Caki2 (cell line): ENCODE measurements at regions not wholly inside any gene's neighbourhood (a gene's known extent, or its start where the extent isn't known, plus 50 kb on each side); places are given as distances from the start of the nearest gene placed in this dataset.

Source experiments
- DNase-seq: peaks from one replicate; pipeline ENCODE4 v3.0.0-alpha.2; 2015; ENCODE audit warnings: low read depth
- in situ Hi-C: cut with HindIII; loops from 2 replicates; pipeline ENCODE4 v1.10.0; 2016; ENCODE audit warnings: low sequenced_read_pairs, low pct_unique_long_range_greater_than_20kb, mixed read lengths

DNA sequence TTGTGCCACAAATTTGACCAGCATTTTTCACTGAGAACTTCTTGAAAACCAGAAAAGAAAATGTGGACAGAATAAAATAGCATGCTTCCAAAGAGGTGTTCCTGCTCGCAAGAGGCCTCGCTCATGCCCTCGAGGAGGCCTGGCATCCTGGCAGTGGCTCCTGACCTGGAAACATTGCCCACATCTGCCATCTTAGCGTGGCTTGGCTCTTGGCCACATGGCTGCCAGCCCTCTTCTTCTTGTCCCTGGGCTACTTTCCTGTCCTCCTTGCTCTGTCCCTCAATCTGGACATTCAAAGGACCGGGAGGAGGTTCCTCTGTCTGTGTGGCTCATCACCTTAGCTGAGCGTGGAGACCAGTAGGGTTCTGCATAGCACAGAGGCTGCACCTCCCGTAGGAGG is 131.6 kb upstream of the TMEM72 start:
- in situ Hi-C loops: no loop called here
- DNase-seq: no peak

DNA sequence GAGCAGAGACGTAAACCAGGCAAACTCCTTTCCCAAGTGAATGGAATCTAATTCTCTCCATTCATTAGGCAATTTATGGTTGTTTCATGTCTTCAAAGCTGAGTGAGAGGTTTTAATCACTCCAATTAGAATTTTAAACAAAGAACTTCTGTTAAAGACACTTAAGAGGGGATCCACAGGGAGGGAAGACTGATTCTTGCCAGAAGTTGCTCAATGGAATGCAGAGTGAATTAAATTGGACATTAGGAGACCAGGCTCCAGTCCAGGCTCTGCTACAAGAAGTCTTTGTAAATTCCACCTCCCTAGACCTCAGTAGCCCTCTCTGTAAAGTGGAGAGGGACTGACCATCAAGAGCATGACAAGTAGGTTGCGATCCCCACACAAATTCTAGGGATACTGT is 130.7 kb upstream of the TMEM72 start:
- in situ Hi-C loops: no loop called here
- DNase-seq: no peak

GRCh38 chr10:44781131-44781530 is 130.0 kb upstream of the TMEM72 start:
- in situ Hi-C loops: no loop called here
- no peak for DNase-seq

- in situ Hi-C loops: no loop called here
- DNase-seq: no peak
These were observed 124.8 kb upstream of the TMEM72 start for GRCh38 chr10:44786286-44786850.

DNA sequence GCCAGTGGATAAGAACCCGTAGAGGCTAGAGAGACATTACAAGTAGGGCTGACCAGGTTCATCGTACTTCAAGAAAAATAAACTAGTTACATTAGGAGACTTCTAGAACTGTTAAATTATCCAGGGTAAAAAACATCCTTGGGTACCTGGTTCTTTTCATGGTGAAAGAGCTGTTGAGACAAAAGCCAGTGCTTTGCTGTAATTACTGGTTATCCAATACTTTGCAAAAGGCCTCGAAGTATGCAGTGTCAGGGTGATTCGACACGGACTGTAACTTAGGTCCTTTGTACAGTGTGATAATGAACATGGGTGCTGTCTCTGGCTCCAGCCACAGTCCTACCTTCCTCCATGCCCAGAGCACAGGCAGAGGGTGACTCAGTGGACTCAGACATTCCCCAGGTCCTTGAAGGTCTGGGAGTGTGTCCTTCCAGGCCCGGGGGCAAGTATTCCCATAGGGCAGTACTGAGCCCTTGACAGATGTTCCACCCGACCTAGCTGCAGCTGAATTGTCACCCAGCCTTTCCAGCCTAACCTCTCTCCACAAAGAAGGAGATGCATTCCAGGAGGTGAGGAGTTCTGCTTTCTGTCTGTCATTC is 123.6 kb upstream of the TMEM72 start:
- no peak for DNase-seq

DNA sequence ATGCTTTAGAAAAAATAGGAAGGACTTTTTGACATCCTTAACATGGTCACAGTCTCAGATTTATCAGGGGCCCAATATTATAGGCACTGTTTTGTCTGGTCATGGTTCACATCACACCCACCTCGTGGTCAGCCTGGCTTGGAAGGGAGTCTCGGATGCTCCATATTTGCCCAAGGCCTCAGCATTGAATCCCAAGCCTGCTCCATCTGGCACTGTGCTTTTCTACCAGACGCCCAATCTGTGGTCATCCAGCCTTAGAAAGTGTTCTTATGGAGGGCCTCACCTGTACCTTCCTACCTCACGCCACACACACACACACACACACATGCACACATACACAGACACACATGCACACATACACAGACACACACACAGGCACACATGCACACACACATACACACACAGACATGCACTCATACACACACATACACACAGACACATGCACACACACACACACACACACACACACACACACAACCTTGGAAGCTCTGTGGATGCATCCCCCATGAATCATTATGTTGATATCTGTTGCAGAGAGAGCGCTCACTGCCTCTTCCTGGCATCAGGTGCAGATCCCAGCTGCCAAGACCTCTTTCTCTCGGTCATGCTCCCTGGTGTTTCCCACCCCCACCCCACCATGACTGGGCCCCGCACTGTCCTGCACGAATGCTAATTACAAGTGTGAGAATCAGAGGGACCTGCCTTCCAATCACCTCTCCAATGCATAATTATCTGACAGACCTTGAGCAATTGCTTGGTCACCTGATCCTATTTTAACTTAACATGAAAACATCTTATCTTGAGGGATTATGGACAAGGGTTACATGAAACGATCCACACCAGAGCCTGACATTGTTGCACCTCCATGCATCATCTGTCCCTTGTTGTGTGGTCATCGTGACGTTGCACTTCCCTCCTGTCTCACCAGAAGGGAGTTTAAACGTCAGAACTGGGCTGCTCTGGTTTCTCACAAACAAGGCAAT is 122.7 kb upstream of the TMEM72 start:
- no peak for DNase-seq
- in situ Hi-C loops: no loop called here

More for the DNA sequence above, 123.6 kb upstream of the TMEM72 start:
- in situ Hi-C loops: no loop called here

DNA sequence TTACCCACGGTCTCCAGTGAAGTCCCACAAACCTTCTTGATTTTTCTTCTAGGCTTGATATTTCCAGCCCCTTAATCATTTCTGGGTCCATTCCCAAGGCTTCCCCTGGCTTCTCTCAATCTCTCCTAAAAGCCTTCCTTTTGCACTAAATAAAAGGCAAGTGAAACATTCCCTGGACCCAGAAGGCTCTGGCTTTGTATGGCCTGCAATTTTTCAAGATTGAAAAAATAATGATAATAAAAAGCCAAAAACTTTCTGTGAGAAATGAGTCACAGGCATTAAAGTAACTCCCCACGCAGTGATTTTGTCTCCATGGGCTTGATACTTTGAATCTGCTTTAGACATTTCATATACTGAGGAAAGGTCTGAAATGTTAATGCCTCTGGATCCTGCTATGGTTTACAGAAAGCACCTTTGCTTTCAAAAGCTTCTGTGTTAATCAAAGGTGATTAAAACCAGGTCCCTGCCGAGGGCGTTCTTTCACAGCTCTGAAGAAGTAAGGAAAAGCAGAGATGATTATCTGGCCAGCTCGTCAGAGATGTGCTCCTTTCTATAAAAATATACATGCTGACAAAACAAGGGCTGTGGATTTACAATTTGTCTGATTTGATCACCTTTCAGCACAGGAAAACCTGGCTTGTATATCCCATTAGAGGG is 118.9 kb upstream of the TMEM72 start:
- in situ Hi-C loops: no loop called here
- no peak for DNase-seq

DNA sequence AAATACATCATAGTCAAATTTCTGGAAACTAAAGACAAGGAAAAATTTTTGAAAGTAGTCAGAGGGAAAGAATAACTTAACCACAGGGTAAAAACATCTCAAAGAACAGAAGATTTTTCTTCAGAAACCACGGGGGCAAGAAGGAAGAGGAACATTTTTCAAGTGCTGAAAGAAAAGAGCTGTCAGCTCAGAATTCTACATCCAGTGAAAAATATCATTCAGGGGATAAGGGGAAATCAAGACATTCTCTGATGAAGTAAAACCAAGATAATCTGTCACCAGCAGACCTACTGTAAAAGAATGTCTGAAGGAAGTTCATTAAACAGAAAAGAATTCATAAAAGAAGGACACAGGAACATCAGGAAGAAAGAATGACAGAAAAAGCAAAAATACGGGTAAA is 111.2 kb upstream of the TMEM72 start:
- DNase-seq: no peak
- in situ Hi-C loops: no loop called here

- peak; percentile 95 for DNase-seq
- in situ Hi-C loops: no loop called here
These were observed 109.5 kb upstream of the TMEM72 start for GRCh38 chr10:44801383-44802327.

GRCh38 chr10:44803862-44804261 is 107.3 kb upstream of the TMEM72 start:
- in situ Hi-C loops: no loop called here
- no peak for DNase-seq

GRCh38 chr10:44804661-44805060 is 106.5 kb upstream of the TMEM72 start:
- in situ Hi-C loops: no loop called here
- DNase-seq: no peak

DNA sequence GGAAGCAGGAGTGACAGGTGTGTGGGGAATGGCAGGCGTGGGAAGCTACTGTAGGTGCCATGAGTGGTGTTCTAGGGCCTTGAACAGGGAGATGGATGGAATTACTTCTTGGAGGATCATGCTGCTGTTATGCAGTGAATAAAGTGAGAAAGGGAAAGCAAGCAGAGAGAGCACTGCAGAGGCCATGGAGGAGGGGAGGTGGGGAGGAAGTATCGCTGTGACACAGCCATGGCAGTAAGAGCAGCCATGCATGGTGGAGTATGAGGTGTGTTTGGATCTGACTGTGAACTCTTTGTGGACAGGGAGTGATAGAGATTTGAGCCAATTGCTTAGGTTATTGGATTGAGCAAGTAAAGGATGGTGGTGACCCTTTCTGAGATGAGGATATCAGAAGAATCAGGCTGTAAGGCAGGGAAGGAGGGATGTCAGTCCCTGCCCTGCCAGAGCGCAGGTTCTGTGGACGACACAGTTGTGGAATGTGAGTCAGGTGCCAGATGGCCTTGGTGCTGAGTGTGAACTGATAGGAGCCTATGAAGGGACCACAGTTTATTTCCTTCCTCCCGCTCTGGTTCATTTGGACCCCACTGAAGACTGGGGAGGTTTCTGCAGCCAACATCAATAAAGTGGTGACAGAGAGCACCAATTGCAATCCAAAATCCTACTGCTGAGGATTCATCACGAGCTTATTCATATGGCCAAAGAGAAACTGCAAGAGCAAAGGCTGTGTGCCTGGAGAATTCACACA is 105.5 kb upstream of the TMEM72 start:
- no peak for DNase-seq
- in situ Hi-C loops: no loop called here

GRCh38 chr10:44806950-44807349 is 104.2 kb upstream of the TMEM72 start:
- in situ Hi-C loops: no loop called here
- no peak for DNase-seq

- no peak for DNase-seq
- in situ Hi-C loops: no loop called here
These were observed 103.7 kb upstream of the TMEM72 start for GRCh38 chr10:44807451-44807850.

- in situ Hi-C loops: no loop called here
- DNase-seq: no peak
These were observed 101.5 kb upstream of the TMEM72 start for GRCh38 chr10:44809647-44810046.

DNA sequence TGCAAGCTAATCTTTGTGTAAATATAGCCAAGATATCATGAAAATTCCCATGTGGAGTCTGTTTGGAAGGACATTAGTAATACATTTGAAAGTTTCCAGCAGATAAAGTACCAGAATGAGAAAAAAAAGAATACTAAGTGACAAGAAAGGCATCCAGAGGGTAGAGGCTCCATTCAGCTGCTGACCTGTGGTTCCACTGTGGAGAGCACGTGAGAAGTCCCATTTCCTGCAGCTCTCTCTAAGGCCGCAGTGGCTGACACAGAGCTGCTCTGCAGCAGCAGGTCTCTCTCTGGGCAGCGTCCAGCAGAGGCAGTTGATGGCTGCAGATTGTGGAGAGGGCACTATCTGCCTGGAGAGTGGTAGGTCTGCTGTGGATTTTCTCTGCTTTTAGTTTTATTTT is 100.1 kb upstream of the TMEM72 start:
- in situ Hi-C loops: no loop called here
- no peak for DNase-seq

- in situ Hi-C loops: no loop called here
- DNase-seq: no peak
These were observed 97.9 kb upstream of the TMEM72 start for GRCh38 chr10:44813201-44813600.
